D721Med (cell line): ENCODE measurements at regions not wholly inside any gene's neighbourhood (a gene's known extent, or its start where the extent isn't known, plus 50 kb on each side); places are given as distances from the start of the nearest gene placed in this dataset.

Source experiments
- DNase-seq: peaks from one replicate; pipeline ENCODE4 v3.0.0; 2011; ENCODE audit warnings: low spot score; ENCODE audit not compliant: insufficient read length
- FAIRE-seq: peaks from 2 replicates; lab custom pipeline; 2011; peaks lifted over from hg19 to GRCh38; lab: Jason Lieb, UNC
- CTCF ChIP-seq: IDR thresholded peaks from 2 replicates; pipeline ENCODE4 v1.5.1; 2012; ENCODE audit warnings: mild to moderate bottlenecking, control low read depth; ENCODE audit not compliant: insufficient read depth; ENCODE audit errors: missing control alignments

- TF ChIP-seq CTCF = no peak
- FAIRE-seq = no peak
Measured at GRCh38 chr5:4531756-4532704, 608.1 kb upstream of the ADAMTS16 start.

GRCh38 chr5:4532705-4533080 lies 607.4 kb upstream of the ADAMTS16 start:
- DNase-seq (no peak), FAIRE-seq (no peak)
- TF ChIP-seq CTCF = no peak

More at GRCh38 chr5:4531756-4532704, 608.1 kb upstream of the ADAMTS16 start:
- no peak for DNase-seq

- FAIRE-seq = no peak
- no peak for DNase-seq
- no peak for TF ChIP-seq CTCF
Measured at GRCh38 chr5:4533457-4534105, 606.5 kb upstream of the ADAMTS16 start.

GRCh38 chr5:4537489-4537888 lies 602.6 kb upstream of the ADAMTS16 start:
- no peak for TF ChIP-seq CTCF
- FAIRE-seq = no peak
- DNase-seq = no peak

GRCh38 chr5:4540375-4541173 lies 599.6 kb upstream of the ADAMTS16 start:
- FAIRE-seq (no peak), DNase-seq (no peak)
- no peak for TF ChIP-seq CTCF

- TF ChIP-seq CTCF = no peak
- DNase-seq = no peak
- FAIRE-seq = no peak
Measured at GRCh38 chr5:4541334-4541733, 598.8 kb upstream of the ADAMTS16 start.
